ENCODE measurements at regions not wholly inside any gene's neighbourhood (a gene's known extent, or its start where the extent isn't known, plus 50 kb on each side); places are given as distances from the start of the nearest gene placed in this dataset.

GRCh38 chr1:106290805-106291501 lies 765.5 kb upstream of the PRMT6 start:
- no peak for TF ChIP-seq CTCF (IDR thresholded peaks at IDR 0.05; ENCODE audit: low read length, missing control alignments)
- no peak overlapping the region for H3K4me3 ChIP-seq (replicated peaks; ENCODE audit: low read depth, low read length)
- DNase-seq (ENCODE audit: low read depth), result no peak

GRCh38 chr1:106292130-106292529 lies 764.3 kb upstream of the PRMT6 start:
- DNase-seq (ENCODE audit: low read depth), result no peak
- H3K4me3 ChIP-seq (replicated peaks; ENCODE audit: low read depth, low read length), result no peak overlapping the region
- no peak for TF ChIP-seq CTCF (IDR thresholded peaks at IDR 0.05; ENCODE audit: low read length, missing control alignments)

GRCh38 chr1:106296431-106296830 lies 760.0 kb upstream of the PRMT6 start:
- TF ChIP-seq CTCF (IDR thresholded peaks at IDR 0.05; ENCODE audit: low read length, missing control alignments), result no peak
- H3K4me3 ChIP-seq (replicated peaks; ENCODE audit: low read depth, low read length), result no peak overlapping the region
- no peak for DNase-seq (ENCODE audit: low read depth)

GRCh38 chr1:106304106-106304505 lies 752.4 kb upstream of the PRMT6 start:
- no peak for DNase-seq (ENCODE audit: low read depth)
- TF ChIP-seq CTCF (IDR thresholded peaks at IDR 0.05; ENCODE audit: low read length, missing control alignments), result no peak
- H3K4me3 ChIP-seq (replicated peaks; ENCODE audit: low read depth, low read length), result no peak overlapping the region

- no peak for TF ChIP-seq CTCF (IDR thresholded peaks at IDR 0.05; ENCODE audit: low read length, missing control alignments)
- no peak for DNase-seq (ENCODE audit: low read depth)
- H3K4me3 ChIP-seq (replicated peaks; ENCODE audit: low read depth, low read length), result no peak overlapping the region
These were observed 736.9 kb upstream of the PRMT6 start for GRCh38 chr1:106319612-106320011.

GRCh38 chr1:106325600-106325999 lies 730.9 kb upstream of the PRMT6 start:
- DNase-seq (ENCODE audit: low read depth), result no peak
- H3K4me3 ChIP-seq (replicated peaks; ENCODE audit: low read depth, low read length), result no peak overlapping the region
- TF ChIP-seq CTCF (IDR thresholded peaks at IDR 0.05; ENCODE audit: low read length, missing control alignments), result no peak

- no peak for DNase-seq (ENCODE audit: low read depth)
- TF ChIP-seq CTCF (IDR thresholded peaks at IDR 0.05; ENCODE audit: low read length, missing control alignments), result no peak
- no peak overlapping the region for H3K4me3 ChIP-seq (replicated peaks; ENCODE audit: low read depth, low read length)
These were observed 712.0 kb upstream of the PRMT6 start for GRCh38 chr1:106344494-106344893.
